CD4-positive, alpha-beta T cell treated with Interleukin-17A for 4 hours (primary cell): ENCODE measurements at regions not wholly inside any gene's neighbourhood (a gene's known extent, or its start where the extent isn't known, plus 50 kb on each side); places are given as distances from the start of the nearest gene placed in this dataset.
A peak's percentile ranks its signal among the peaks of the same experiment; 100 is the strongest.

Experiments
- DNase-seq: peaks from one replicate; pipeline ENCODE4 v3.0.0-alpha.2; 2020; ENCODE audit warnings: mixed read lengths

DNA sequence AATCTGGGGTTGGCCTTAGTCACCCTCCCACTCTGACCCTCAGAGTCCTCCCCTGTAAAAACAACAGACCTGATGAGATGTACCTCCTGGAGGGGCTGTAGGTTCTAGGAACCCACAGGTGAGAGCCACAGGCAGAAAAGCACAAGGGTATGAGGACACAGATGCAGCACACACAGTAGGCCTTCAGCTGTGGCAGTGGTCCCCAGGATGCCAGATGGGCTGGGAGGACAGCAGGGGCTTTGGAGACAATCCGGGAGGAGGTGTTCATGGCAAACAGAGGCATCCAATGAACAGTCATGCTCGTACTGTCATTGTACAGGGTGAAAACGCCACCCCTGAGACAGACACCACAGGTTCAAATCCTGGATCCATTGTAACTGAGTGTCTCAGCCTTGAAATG is 463.1 kb downstream of the MATN1 start:
- no peak for DNase-seq

DNA sequence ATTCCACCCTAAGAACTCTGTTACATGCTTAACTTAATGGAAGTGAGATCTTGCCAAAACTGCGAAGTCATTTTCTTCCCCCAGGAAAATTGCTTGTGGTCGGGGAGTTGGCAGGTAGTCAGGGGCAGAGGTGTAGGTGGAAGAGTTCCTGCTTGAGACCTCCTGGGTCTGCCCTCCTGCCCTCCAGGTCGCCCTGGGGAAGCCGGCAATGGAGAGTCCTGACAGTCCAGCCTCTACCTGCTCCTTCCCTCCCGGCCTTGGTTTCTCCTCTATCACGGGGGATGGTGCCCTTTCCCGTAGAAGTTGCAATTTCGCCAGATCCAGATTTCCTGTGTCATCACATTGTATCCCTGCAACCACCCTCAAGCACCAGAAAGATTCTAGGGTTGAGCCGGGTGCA is 463.8 kb downstream of the MATN1 start:
- DNase-seq: no peak

DNA sequence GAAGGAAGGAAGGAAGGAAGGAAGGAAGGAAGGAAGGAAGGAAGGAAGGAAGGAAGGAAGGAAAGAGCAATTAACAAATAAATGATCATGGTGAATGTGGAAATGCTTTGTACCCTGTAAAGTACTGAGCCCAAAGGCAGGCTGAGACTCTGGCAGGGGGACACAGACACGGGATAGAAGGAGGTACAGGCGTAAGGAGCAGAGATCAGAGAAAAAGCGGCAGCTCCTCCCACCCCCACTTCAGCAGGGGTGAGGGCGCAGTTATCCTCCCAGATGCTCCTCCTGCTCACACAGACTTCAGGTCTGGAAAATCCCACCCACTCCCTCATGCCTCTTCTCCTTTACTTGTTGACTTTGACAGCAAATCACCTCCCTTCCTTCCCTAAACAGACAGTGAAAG is 464.5 kb downstream of the MATN1 start:
- no peak for DNase-seq

DNA sequence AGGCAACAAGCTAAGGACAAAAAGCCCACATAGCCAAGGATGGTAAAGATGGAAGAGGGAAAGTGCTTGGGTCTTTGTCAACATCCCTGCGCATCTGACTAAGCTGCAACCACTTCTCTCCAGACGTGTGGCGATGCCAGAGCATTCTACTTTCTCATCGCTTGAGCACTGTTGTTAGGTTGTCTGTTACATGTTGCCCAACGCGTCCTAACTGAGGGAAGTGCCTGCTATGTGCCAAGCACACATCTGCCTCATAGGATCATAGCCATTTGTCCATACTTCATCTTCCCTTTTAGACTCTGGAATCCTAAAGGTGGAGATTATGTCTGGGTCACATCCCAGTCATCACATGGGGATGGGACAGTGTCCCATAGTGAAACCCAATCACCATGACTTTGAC is 464.9 kb downstream of the MATN1 start:
- DNase-seq: no peak

DNA sequence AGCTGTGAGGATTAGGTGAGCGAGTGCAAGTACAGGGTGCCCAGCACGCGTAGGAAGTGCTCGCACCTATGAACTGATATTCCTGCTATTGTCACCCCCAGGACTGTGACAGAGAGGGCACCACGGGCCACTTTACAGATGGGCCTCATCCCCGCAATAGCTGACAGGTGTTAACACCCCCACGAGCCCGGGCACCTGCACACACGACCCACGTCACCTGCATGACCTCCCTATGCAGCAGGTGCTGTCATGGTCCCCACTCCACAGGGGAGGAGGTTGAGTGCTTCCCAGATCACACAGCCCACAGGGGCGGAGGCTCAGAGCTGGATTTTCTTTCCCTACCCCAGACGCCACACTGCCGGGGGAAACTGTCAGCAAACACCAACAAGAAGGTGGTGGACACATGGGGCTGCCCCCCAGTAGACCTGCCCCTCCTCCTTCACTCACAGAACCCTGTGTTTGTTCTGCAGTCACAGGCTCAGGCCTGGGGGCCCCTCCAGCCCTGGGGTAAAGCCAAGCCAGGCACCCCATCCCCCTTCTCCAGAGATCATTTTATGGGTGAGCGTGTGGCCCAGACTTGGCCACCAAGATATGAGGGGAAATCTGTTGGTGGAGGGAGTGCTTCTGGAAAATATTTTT is 465.5 kb downstream of the MATN1 start:
- no peak for DNase-seq

DNA sequence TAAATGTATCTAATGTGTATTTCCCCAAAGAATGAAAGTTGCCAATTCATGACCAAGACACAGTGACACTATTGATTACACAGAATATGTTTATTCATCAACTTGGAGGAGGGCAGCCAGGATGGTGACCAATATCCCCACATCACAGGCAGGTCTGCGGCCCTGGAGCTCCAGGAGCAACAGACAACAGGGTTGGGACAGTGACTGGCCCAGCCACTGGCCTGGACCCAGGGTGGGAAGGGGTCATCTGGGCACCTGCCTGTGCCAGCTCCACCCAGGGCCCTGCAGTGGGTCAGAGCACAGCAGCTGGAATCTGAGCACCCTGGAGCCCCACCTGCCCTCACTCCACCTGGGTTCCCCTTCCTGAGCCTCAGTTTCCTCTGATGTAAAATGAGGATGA is 466.1 kb downstream of the MATN1 start:
- DNase-seq: no peak

DNA sequence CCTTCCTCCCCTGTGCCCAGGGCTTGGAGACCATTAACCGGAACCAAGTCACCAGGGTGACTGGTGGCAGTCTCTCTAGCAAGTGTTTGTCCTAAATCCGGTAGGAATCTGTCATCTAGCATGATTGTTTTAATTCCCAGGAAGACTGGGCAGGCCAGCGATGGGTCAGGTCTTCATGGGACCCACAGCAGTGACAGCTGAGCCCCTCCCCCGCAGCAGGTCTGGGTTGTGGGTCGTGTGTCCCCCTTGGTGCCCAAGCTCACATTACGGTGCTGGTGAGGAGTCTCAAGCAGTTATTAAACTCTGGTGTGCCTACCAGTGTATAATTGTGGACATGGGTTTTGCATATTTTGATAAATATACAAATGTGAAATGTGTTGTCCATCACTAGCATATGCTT is 466.5 kb downstream of the MATN1 start:
- no peak for DNase-seq

DNA sequence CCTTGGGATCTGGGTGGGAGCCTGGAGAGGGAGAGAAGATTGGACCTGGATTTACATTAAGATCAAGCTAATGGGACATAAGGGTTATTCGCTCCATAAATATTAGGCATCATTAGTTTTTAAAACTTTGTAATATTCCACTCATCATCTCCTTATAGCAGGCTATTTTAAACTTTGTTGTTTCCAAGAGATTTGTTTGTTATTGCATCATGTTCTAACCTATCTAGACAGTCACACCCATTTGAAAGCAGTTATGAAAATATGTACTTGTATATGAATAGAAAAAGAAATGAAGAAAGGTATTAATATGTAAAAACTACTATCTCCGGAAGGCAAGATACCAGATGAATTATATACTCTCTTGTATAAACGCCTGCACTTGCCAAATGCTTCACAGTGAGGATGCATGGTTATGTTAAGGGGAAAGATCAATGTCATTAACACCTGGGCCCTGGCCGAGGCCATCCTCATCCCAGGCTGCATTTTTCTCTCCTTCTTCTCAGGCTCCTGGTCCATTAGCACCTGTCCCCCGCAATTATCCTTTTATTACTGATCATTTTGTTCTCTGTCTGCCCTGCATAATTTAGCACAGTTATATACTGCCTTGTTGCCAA is 468.2 kb downstream of the MATN1 start:
- no peak for DNase-seq

DNA sequence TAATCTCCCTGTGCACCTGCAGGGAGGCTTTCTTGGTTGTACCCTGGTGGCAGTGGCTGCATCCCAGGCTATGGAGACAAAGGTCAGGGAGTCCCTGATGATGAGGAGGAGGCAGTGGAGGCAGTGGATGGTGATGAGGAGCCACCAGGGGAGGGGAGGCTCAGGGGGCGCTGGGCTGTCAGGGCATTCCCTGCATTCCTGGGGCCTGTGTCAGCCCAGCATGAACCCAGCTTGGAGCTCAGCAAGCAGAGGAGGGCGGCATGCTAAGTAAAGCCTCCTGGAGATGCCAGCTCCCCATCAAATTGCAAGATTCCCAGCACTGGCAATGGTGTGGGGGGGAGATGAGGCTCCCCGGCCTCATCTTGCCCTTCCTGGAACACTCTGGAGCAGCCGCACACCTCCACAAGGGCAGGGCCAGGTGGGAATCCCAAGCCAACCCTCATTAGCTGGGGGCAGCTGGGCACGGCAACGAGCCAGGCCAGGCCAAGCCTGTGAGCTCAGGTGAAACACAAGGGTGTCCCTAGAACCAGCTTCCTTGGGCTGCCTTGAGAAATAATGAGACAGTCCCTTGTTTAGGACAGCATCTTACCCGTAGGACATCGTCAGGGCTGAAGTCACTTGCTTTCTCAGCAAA is 469.5 kb downstream of the MATN1 start:
- no peak for DNase-seq

DNA sequence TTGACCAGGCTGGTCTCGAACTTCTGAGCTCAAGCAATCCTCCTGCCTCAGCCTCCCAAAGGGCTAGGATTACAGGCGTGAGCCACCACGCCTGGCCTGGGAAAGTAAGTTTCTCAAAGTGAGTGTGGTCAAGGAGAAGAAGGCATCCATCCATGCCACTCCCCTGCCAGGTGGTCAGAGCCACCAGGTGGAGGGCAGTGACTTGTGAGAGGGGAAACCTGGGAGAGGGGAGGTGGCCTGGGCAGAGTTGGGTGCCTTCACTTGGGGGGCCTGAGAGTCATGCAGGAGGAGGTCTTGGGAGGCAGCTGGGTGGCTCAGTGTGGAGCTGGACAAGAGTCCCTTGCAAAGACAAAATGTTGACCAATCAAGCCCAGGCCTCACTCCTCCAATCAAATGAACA is 470.0 kb downstream of the MATN1 start:
- DNase-seq: no peak

DNA sequence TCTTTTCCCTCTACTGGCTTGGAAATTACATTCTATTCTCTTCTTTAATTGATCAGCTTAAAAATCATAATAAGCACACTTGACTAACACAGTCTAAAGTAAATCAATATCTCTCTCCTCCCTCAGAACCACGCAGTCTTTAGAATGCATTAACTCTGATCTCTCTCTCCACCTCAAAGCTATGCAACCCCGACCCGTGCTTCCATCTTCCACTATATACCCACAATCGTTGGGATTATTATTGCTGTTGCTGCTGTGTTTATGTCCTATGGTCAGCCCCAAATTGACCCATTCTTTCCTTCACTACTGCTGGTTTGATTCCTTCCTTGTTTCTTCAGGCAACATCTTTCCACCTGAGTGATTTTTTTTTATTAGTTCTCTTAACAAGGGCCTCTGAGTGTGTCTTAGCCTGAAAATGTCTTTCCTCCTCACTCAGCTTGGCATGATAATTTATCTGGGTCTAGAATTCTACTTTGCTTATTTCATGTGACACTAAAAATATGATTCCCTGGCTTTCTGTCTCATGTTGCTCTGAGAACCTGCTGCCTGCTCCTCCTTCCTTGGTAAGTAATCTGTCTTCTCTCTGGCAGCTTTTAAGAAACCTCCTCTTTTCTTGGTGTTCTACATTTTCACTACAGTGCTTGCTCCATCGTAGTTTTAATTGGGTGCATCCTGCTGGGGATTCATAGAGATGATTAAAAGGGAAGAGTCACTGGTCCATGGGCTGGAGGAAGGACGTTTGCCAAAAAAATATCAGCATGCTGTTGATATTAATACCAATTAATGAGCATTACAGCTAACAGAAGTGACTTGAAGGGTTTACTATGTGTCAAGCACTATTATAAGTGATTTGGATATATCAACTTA is 472.2 kb downstream of the MATN1 start:
- DNase-seq: no peak

DNA sequence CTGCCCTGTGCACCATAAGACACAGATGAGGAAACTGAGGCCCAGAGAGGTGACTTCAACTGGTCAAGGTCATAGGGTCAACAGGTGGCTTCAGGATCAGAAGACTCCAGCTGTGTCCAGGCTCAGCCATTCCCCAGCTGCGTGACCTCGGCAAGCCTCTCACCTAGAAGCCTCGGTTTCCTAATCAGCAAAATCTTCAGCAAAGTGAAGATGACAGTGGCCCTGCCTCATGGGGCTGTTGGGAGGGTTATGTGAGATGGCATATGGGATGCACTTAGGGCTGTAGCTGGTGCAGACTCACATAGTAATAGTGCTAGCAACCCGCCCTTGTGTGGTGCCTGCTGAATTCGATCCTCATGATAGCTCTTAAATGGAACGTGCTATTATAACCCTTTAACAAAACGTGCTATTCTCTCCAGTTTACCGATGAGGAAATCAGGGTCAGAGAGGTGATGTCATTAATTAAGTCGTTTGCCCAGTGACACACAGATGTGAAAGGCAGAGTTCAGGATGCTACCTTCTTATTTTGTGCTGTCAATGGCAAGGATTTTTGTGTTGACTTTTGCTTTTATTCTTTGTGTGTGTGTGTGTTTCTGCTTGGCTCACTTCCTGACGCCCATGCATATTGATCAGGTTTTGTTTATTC is 472.9 kb downstream of the MATN1 start:
- no peak for DNase-seq

DNA sequence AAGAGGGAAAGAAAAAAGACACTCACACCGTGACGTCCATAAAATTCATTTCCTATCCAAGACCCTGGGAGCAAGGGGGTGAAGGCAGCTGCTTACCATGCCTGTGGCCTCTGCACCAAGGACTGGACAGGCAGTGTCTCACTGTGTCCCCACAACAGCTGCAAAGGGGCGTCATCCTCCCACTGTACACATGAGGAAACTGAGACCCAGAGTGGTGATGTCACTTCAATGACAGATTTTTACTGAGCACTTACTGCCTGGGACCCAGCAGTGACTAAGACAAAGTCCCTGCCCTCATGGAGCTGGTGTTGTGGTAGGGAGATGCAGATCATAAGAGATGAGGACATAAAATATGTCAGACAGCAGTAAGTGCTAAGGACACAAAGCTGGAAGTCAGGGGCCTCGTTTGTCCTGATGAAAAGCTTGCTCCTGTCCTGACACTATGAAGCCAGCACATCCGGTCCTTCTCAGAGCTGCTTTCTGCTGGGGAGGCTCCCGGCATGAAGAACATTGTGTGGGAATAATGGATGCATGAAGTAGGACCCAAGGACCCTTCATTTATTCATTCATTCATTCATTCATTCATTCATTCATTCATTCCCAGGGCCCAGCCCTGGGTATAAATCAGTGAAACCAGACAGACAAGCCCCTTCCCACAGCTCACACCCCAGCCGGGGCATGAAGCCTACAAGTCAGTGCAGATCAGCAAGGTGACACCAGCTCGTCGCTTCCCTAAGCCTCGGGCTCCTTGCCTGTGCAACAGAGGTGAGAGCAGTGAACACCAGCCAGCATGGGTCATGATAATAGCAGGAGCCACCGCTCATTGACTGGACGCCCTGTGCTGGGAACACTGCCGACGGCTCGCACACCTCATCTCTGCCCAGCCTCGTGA is 473.7 kb downstream of the MATN1 start:
- no peak for DNase-seq

DNA sequence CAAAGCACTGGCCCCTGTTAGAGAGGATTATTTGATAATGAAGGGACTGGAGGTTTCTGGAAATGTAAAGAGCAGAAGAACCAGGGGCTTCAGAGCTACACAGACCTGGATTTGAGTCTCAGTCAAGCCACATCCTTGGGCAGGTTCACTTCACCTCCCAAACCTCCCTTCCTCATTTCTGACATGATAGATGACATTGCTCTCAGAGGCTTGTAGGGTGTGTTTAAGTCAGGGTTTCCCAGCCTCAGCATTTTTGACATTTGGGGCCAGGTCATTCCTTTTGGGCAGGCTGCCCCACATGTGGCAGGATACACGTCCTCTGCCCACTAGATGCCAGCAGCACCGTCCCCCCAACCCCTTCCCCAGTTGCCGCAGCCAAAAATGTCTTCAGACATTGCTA is 474.6 kb downstream of the MATN1 start:
- DNase-seq: no peak

DNA sequence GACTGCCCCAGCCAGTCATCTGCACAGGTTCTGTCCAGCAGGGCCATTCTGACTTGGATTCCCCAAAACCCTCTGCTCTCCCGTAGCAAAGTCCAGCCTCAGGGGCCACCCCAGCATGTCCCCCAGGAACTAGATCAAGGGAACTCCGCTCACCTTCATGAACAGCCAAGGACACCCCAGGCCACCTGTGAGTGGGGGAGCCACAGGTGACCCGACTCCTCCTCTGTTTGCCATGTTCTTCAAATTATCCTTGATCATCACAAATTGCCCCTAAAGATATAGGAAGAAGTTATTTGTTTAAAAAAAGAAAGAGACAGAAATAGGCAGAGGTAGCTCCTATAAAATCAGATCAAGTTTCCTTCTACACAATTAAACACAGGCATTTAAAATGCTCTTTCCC is 475.0 kb downstream of the MATN1 start:
- no peak for DNase-seq

DNA sequence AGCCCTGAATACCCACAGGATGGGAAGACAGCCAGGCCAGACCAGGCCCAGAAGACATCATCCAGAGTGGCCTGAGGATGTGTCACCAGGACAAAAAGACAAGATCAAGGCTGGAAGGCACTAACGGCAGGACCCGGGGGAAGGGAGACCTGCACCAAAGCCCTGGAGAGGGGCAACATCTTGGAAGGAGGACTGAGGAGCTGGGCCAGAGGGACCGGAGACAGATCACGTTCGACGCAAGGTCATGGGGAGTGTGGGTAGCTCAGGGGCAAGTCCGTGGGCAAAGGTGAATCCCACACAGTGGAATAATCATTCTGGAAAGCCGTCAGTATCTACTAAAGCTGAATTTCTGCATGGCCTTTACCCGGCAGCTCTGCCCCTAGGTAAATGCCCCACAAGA is 478.6 kb downstream of the MATN1 start:
- no peak for DNase-seq

DNA sequence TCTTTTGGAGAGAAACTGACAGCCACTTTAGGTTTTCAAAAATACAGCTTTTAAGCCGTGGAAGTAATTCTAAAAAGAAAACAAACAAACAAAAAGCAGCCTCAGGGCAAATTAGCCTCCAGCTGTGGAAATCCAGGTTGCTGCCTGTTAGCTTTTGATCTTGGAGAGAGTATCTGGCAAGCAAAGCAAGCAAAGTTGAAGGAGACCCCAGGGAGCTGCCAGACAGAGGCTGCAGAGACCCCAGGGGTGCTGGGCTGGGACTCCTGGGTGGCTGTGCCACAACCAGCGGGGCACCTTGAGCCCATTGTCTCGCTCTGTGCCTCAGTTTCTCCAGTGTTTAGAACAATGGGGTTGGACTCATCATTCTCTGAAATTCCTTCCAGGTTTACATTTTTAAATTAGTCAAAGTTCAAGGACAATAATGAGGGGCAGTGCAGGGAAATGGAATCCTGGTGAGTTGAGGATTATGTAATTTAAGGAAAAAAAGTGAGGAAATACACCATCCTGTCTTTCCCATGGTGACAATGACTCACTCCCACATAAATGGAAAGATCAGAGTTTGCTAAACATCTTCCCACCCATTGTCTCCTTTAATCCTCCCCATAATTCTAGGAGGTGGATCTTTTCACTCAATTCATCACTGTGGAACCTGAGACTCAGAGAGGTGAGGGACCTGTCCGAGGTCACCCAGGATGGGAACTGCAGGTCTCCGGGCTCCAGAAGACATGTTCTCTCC is 480.5 kb downstream of the MATN1 start:
- DNase-seq: no peak

DNA sequence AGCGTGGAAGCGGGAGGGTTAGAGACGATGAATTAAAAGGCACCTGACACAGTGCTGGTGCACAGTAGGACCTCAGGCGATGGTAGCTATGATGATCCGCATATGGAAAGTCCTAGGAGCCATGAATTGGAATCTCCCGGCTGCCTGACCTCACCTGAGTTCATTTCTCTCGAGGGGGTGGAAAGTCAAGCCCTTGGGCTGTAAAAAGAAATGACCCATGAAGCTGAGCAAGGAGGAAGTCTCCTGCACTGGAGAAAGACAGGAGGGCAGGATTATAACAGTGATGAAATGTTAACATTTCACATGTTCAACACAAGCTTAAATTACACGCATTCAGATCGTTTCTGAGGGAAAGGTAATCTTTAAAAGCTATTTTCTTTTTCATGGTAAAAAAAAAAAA is 481.2 kb downstream of the MATN1 start:
- DNase-seq: no peak

DNA sequence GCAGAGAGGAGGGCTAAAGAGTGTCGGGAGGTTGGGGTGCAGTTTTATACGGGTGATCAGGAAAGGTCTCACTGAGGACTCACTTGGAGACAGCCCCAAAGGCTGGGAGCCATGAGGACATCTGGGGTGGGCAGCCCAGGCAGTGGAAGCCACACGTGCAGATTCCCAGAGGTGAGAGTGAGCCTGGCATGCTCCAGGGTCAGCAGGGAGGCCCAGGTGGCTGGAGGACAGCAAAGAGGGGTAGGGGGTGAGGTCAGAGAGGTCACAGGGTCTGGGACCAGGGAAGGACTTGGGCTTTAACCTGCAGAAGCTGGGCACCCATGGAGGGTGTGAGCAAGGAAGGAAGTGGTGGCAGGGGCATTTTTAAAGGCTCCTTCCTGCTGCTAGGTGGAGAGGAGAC is 481.7 kb downstream of the MATN1 start:
- no peak for DNase-seq

DNA sequence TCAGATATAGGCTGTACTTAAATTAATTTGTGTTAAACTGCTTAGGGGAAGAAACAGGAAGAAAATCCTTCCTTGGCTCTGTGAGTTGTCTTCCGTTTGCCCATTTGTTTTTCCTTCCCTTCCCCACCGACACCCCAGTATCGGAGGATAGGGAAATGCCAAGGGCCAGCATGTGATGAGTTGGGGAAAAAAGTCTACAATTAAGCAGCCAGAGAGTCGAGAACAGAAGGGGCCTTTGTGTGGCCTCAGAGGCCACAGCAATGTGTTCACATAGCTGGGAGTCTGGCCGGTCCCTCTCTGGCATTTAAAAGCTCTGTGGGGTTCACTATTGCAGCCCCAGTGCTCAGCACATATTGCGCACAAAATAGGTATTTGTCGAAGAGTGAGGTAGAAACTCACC is 489.3 kb downstream of the MATN1 start:
- DNase-seq: no peak

DNA sequence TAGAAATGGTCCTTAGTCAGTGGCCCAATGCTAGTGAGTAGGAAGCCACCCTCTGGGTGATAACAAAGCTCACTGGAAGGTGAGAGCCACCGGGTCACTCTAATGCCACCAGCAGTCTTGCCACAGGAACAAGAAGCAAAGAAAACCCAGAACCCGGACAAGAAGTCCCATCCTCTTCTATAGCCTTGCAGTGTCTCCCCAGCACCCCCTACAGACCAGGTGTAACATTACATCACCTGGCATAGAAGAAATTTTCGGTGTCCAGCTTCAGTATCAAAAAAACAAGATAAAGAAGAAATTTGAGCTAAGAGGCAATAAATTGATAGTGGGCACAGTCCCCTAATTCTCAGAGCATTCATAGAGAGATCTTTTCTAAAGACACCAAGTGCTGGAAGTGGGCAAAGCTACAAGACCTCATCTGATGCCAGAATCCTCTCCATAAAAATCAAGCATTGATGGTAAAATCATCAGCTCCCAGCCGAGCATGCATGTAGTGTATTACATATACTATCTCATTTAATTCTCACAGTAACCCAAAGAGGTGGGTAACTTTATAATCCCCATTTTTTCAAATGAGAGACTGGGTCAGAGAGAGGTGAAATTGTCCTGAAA is 491.0 kb downstream of the MATN1 start:
- DNase-seq: peak; percentile 17
